Large intestine (tissue), 3 donors: ENCODE measurements at regions not wholly inside any gene's neighbourhood (a gene's known extent, or its start where the extent isn't known, plus 50 kb on each side); places are given as distances from the start of the nearest gene placed in this dataset.

Source experiments
- DNase-seq, 2 donors: peaks; one replicate each; pipeline versions ENCODE4 v3.0.0 to v3.0.0-alpha.2; 2013
- H3K27ac ChIP-seq: one replicate; pipeline ENCODE4 v1.5.1; 2013; ENCODE audit warnings: low read length
- H3K27me3 ChIP-seq: 2 replicates; pipeline ENCODE4 v1.6.1; 2013; ENCODE audit warnings: low read length; ENCODE audit not compliant: control insufficient read depth, insufficient read depth
- H3K36me3 ChIP-seq: 2 replicates; pipeline ENCODE4 v1.6.1; 2013; ENCODE audit warnings: low read length; ENCODE audit not compliant: control insufficient read depth, insufficient read depth
- H3K4me1 ChIP-seq: one replicate; pipeline ENCODE4 v1.6.1; 2013; ENCODE audit warnings: low read length; ENCODE audit not compliant: control insufficient read depth, insufficient read depth
- H3K4me3 ChIP-seq: one replicate; pipeline ENCODE4 v1.5.1; 2013; ENCODE audit warnings: low read length
- H3K9me3 ChIP-seq: one replicate; pipeline ENCODE4 v1.6.1; 2013; ENCODE audit warnings: mild to moderate bottlenecking, low read depth, low read length, moderate library complexity; ENCODE audit not compliant: control insufficient read depth
- whole genome bisulfite sequencing: methylation state at CpG from one replicate; pipeline ENCODE4 v1.1.5; 2013; ENCODE audit warnings: low lambda C conversion rate; ENCODE audit not compliant: insufficient coverage; 5-methylcytosine and 5-hydroxymethylcytosine counted together

DNA sequence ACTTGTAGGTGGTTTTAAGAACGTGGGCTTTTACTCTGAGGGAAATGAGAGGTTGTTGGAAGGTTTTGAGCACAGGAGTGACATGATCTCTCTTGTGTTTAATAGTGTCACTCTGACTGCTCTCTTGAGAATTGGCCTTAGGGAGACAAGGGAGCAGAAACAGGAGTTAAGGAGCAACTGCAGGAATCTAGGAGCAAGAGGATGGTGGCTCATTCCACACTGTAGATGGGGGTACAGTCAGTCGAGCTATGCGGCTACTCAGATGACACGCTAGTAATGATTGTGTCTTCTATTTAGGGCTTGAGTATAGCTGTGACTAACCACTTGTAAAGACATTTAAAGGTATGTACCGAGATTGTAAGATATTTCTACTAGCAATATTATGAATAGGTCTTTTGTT is 87.4 kb downstream of the RPRM start:
- H3K9me3 ChIP-seq: no peaks in the 10 kb centered on the region
- H3K4me3 ChIP-seq: no peak overlapping the region
- no peaks in the 10 kb centered on the region for H3K36me3 ChIP-seq
- no peaks in the 10 kb centered on the region for H3K27me3 ChIP-seq
- no peak overlapping the region for H3K27ac ChIP-seq
- DNase-seq: no peak
- WGBS: 86% methylated on average over 1 of the region's 5 CpGs
- no peaks in the 10 kb centered on the region for H3K4me1 ChIP-seq

DNA sequence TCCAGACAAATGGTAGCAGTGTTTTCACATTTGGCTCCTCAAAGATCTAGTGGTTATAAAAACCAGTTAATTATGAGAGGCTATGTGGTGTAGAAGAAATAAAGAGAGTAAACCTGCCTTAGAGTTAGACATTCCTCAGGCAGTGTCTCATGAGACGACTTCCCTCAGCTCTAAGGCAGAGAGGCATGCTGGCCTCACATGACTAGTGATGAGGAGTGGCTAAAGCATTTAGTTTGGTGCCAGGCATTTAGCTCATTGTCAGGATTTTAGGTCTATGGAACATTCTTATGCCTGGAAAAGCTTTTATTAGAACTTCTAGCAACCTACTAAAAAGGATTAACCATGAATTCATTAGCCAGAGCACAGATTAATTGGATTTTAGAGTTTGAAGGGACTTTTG is 90.3 kb downstream of the RPRM start:
- Histone ChIP-seq H3K9me3 (no peaks in the 10 kb centered on the region), H3K4me1 (no peaks in the 10 kb centered on the region), H3K4me3 (no peak overlapping the region), H3K36me3 (no peaks in the 10 kb centered on the region), H3K27ac (no peak overlapping the region), H3K27me3 (no peaks in the 10 kb centered on the region)
- no peak for DNase-seq
- no CpG with 5 or more reads among the region's 1 CpG for WGBS

DNA sequence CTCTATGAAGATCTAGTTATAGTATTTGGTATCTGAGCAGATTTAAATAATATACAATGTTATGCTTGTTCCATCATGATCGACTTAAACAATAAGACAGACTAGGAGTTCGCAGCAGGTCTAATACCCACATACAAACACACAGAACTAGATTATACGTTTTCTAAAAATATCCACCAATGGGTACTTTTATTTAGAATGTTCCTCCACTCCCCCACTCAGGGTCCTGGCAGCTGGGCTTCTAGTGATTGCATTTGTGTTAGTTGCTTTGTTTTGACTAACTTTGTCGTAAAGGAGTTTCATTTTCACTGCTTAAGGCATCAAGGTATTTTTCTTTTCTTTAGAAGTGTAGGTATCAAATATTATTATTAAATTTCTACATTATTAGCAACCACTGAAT is 91.4 kb downstream of the RPRM start:
- Histone ChIP-seq H3K9me3 (no peaks in the 10 kb centered on the region), H3K27ac (no peak overlapping the region), H3K4me1 (no peaks in the 10 kb centered on the region), H3K27me3 (no peaks in the 10 kb centered on the region), H3K36me3 (no peaks in the 10 kb centered on the region), H3K4me3 (no peak overlapping the region)
- 94% methylated on average over 2 of the region's 4 CpGs for WGBS
- DNase-seq: no peak

DNA sequence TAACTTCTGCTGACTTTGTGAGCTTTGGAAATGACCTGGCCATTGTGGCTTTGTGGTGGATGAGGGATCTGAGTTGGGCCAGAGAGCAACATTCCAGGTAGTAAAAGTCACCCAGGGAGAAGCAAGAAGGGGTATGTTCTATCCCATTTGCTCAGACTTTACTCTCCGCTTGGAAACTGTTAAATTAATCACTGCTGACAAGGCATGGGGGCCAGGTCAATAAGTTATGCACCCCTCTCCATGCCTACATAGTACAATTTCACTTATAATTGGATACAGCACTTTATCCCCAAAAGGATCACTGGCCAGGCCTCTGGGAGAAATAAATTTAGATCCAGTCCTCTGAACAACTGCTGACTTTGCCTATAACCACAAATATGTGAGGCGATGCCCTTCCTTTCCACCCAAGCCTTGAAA is 92.1 kb downstream of the RPRM start:
- no peak for DNase-seq
- WGBS: no CpG with 5 or more reads among the region's 2 CpGs

DNA sequence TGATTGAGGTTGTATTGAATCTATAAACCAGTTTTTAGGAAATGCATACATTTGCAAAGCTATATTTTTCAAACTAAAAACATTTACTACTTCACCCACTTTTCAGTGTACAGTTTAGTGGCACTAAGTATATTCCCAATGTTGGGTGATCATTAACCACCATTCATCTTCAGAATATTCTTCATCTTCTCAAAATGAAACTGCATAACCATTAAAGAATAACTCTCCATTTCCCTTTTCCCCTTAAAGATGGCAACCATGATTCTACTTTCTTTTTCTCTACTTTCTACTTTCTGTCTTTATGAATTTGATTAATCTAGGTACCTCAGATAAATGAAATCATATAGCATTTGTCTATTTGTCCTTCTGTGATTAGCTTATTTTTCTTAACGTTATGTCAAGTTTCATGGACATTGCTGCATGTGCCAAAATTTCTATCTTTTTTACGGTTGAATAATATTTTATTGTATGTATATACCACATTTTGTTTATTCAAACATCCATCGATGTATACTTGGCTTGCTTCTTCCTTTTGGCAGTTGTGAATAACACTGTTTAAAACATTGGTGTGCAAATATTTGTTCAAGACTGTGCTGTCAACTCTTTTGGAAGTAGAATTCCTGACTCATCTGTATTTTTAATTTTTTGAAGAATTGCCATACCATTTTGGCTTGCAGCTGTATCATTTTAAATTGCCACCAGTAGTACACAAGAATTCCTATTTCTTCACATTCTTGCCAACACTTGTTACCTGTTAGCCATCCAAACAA is 104.9 kb downstream of the RPRM start:
- no peaks in the 10 kb centered on the region for H3K9me3 ChIP-seq
- H3K27me3 ChIP-seq: no peaks in the 10 kb centered on the region
- WGBS: 88% methylated on average over 1 of the region's 3 CpGs

More for the DNA sequence above, 92.1 kb downstream of the RPRM start:
- no peaks in the 10 kb centered on the region for H3K9me3 ChIP-seq
- no peak overlapping the region for H3K27ac ChIP-seq
- H3K27me3 ChIP-seq: no peaks in the 10 kb centered on the region
- no peaks in the 10 kb centered on the region for H3K4me1 ChIP-seq
- no peak overlapping the region for H3K4me3 ChIP-seq
- H3K36me3 ChIP-seq: no peaks in the 10 kb centered on the region

DNA sequence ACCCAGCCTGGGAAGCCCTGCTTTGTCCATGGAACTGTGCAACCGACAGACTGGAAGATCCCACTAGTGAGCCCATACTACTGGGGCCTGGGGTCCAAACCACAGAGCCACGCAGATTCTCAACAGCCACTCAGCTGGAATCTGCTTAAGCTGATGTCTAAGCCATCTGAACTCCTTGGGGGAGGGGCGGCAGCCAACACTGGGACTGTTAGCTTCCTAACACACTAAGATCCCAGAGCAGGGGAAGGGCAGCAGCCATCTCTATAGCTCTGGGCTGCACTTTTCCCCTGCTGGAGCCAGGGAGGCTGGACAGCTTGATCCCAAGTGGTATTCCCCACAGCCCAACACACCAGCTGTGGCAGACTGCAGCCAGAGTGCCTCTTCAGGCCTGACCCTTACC is 118.3 kb downstream of the RPRM start:
- H3K27me3 ChIP-seq: no peaks in the 10 kb centered on the region
- H3K36me3 ChIP-seq: no peaks in the 10 kb centered on the region
- no peak overlapping the region for H3K27ac ChIP-seq
- H3K9me3 ChIP-seq: peaks cover 2% of the 10 kb centered on the region
- no peak overlapping the region for H3K4me3 ChIP-seq
- no peaks in the 10 kb centered on the region for H3K4me1 ChIP-seq
- no peak for DNase-seq
- WGBS: no CpG with 5 or more reads among the region's 3 CpGs

More for the DNA sequence above, 104.9 kb downstream of the RPRM start:
- DNase-seq: no peak
- H3K4me3 ChIP-seq: no peak overlapping the region
- no peak overlapping the region for H3K27ac ChIP-seq
- H3K36me3 ChIP-seq: no peaks in the 10 kb centered on the region
- no peaks in the 10 kb centered on the region for H3K4me1 ChIP-seq

DNA sequence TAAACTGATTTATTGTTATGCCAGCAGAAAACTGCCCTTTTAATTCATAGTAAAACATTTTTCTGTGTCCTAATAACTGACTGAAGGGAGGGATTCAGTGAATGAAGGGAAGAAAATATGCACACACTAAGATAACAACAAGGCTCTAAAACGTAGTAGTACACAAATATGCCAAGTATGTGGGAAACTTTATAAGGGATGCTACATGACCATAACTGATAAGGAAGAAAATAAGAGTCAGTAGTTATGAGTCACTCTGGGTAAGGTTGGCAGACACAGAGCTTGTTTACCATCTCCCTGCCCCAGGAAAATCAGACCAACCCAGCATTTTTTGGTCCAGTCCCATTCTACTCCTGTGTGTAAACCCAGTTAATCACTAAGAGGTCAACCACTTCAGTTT is 124.2 kb downstream of the RPRM start:
- Histone ChIP-seq H3K9me3 (no peaks in the 10 kb centered on the region), H3K4me3 (no peak overlapping the region), H3K4me1 (no peaks in the 10 kb centered on the region), H3K36me3 (no peaks in the 10 kb centered on the region), H3K27me3 (no peaks in the 10 kb centered on the region), H3K27ac (no peak overlapping the region)
- no peak for DNase-seq
- WGBS: 20% methylated on average over 1 of the region's 1 CpG

DNA sequence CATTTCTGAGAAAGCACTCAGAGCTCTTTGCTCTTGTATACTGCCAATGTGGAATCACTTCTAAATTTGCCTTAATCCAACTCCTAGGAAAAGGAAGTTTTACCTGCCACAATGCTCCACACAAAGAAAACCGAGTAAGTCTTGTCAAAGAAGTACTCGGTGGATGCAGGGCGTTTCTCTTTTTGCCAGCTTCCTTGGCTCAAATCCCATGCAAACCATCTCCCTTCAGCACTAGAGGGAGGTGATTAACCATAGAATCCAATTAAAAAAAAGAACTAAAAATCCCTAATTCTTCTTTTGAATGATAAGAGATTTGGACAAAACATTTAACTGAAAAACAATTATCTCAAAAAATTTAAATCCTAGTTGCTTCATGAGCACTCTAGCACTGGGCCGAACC is 129.0 kb downstream of the RPRM start:
- H3K4me3 ChIP-seq: no peak overlapping the region
- DNase-seq: no peak
- H3K27me3 ChIP-seq: no peaks in the 10 kb centered on the region
- H3K36me3 ChIP-seq: no peaks in the 10 kb centered on the region
- no peak overlapping the region for H3K27ac ChIP-seq
- 100% methylated on average over 1 of the region's 4 CpGs for WGBS
- H3K4me1 ChIP-seq: no peaks in the 10 kb centered on the region
- no peaks in the 10 kb centered on the region for H3K9me3 ChIP-seq

DNA sequence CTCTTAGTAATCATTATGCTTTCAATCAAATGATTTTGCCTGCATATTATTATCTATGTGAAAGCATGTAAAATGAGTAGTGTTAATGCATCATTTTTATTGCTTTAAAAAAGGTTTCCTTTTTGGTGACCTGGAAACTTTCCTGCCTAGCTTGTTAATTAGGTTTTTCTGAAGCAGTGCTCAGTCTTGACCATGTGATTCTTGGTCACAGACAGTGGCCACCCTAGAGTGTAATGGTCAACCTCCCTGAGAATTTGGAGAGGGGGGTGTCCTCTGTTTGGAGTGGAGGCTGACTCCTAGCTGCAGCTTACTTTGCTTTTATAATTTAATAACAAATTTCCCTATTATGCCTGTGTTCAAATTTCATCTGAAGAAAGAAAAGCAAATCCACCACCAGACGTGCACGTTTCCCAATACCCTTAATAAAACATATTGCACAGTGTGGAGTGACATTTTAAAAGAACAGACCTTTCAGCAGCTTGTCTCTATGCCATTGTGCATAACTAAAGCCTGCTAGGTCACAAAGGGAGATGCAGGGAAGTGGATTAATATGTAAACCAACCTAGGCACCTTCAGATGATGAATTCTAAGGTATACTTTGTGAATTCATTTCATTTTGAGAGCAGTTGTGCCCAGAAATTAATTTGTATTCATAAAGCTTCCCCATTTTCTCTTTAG is 130.6 kb downstream of the RPRM start:
- H3K4me3 ChIP-seq: no peak overlapping the region
- no peaks in the 10 kb centered on the region for H3K36me3 ChIP-seq
- H3K27ac ChIP-seq: no peak overlapping the region
- no CpG with 5 or more reads among the region's 2 CpGs for WGBS
- no peaks in the 10 kb centered on the region for H3K4me1 ChIP-seq
- no peaks in the 10 kb centered on the region for H3K27me3 ChIP-seq
- DNase-seq: no peak
- H3K9me3 ChIP-seq: no peaks in the 10 kb centered on the region

DNA sequence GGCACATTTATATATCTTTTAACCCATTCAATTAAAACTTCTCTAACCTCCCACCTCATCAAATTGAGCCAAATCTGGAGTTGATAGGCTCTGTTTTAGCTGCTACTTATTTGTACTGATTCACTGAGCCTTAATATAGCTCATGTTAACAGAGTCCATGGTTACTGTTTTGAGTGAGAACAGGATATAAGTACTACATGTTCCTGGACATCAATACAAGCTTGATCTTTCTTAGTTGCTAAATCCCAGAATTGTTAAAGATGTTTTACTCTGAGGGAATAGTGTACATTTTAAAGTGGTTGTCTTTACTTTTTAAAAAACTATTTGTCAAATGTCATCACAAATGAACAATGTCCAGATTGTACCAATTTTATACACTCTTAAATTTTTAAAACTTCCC is 157.7 kb downstream of the RPRM start:
- H3K9me3 ChIP-seq: no peaks in the 10 kb centered on the region
- no peaks in the 10 kb centered on the region for H3K4me1 ChIP-seq
- H3K36me3 ChIP-seq: no peaks in the 10 kb centered on the region
- DNase-seq: no peak
- H3K4me3 ChIP-seq: no peak overlapping the region
- no peaks in the 10 kb centered on the region for H3K27me3 ChIP-seq
- H3K27ac ChIP-seq: no peak overlapping the region

DNA sequence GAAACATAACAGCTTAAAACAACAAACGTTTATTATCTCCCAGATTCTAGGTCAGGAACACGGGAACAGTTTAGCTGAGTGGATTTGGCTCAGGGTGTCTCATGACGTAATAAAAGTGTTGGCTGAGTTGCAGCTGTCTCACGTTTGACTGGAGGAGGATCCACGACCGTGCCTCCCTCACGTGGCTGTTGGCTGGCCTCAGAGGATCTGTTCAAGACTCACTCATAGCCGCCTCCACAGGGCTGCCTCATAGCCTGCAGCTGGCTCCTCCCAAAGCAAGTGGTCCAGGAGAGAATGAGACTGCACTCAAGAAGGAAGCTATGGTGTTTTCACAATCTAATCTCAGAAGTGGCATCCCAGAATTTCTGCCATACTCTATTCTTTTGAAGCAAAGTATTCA is 167.1 kb downstream of the RPRM start:
- Histone ChIP-seq H3K36me3 (no peaks in the 10 kb centered on the region), H3K27me3 (no peaks in the 10 kb centered on the region), H3K4me1 (no peaks in the 10 kb centered on the region), H3K4me3 (no peak overlapping the region), H3K9me3 (no peaks in the 10 kb centered on the region), H3K27ac (no peak overlapping the region)
- no peak for DNase-seq
- WGBS: no CpG with 5 or more reads among the region's 8 CpGs
